ENCODE measurements at regions not wholly inside any gene's neighbourhood (a gene's known extent, or its start where the extent isn't known, plus 50 kb on each side); places are given as distances from the start of the nearest gene placed in this dataset.
"Not testable (repeated sequence)": the region's sequence is repeated elsewhere in the genome, so short reads cannot be mapped to it uniquely, and the experiment has no call there.

- peak; percentile 4 for DNase-seq (ENCODE audit: low read depth)
Observed at GRCh38 chr4:67332627-67333026, 212.7 kb downstream of the CENPC start.

GRCh38 chr4:67328393-67328792 lies 216.9 kb downstream of the CENPC start:
- no peak for DNase-seq (ENCODE audit: low read depth)

DNA sequence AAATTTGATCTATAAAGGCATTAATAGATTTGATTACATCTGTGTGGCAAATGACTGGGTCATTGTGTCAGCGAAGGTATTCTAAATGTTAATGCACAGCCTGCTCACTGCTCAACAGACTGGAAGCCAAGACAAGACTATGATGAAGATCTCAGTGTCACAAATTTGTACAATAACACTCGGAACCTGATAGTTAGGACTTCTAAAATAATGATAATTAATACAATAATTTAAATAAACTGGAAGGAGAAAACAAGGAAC lies 217.4 kb downstream of the CENPC start:
- DNase-seq (ENCODE audit: low read depth): no peak

- DNase-seq (ENCODE audit: low read depth): peak; percentile 48
Observed at GRCh38 chr4:67327245-67328017, 217.9 kb downstream of the CENPC start.

- DNase-seq (ENCODE audit: low read depth): no peak
Observed at GRCh38 chr4:67325791-67326190, 219.5 kb downstream of the CENPC start.

DNA sequence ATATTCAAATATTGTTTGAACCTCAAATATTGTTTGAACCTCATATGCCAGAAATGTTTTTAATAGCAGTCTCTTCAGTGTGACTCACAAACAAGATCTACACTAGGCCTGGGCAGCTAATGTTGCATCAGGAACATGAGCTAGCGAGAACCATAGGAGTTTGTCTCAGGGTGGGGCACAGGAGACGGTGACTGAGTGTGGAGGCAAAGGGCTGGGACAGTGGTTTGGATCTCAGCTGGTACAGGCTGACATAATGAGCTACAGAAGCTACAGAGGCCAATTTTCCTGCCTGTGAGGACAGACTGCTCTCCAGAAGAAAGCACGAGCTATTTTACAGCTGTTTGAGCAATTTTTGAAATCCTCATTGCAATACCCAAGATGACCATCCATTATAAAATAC lies 224.7 kb downstream of the CENPC start:
- DNase-seq (ENCODE audit: low read depth): no peak

DNA sequence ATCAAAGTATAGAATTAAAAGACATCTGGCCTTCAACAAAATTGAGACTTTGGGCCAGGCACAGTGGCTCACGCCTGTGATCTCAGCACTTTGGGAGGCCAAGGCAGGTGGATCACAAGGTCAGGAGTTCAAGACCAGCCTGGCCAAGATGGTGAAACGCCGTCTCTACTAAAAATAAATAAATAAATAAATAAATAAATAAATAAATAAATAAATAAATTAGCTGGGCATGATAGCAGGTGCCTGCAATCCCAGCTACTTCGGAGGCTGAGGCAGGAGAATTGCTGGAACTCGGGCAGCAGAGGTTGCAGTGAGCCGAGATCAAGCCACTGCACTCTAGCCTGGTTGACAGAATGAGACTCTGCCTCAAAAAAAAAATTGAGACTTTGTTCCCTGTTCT lies 225.7 kb downstream of the CENPC start:
- DNase-seq (ENCODE audit: low read depth): not testable (repeated sequence)

DNA sequence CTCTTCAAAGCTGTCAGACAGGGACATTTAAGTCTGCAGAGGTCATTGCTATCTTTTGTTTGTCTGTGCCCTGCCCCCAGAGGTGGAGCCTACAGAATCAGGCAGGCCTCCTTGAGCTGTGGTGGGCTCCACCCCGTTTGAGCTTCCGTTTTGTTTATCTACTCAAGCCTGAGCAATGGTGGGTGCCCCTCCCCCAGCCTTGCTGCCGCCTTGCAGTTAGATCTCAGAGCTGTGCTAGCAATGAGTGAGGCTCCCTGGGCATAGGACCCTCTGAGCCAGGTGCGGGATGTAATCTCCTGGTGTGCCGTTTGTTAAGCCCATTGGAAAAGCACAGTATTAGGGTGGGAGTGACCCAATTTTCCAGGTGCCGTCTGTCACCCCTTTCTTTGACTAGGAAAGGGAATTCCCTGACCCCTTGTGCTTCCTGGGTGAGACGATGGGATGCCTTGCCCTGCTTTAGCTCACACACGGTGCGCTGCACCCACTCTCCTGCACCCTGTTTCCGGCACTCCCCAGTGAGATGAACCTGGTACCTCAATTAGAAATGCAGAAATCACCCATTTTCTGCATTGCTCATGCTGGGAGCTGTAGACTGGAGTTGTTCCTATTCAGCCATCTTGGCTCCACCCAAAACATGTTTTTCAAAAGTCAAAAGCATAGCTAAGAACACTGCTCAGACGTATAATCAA lies 244.7 kb downstream of the CENPC start:
- not testable (repeated sequence) for DNase-seq (ENCODE audit: low read depth)

- DNase-seq (ENCODE audit: low read depth): no peak
Observed at GRCh38 chr4:67292636-67293035, 252.7 kb downstream of the CENPC start.

DNA sequence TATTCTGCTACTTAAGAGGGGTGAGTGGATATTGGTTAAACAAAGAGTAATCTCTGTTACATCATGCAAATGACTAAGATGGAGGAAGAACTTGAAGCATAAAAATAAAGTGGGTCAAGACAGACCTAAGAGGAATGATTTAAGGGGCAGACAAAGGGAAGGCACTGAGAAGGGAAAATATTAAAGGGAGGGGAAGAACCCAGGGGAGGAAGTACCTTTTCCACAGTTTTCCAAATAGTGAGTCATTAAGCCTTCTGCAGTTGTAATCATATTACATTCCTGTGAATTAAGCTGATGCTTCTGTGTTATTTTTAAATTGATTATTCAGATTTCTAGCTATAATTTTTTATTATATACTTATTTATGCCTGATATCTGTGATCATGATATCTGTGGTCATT lies 253.3 kb downstream of the CENPC start:
- DNase-seq (ENCODE audit: low read depth): peak; percentile 1

- DNase-seq (ENCODE audit: low read depth): peak; percentile 0
Observed at GRCh38 chr4:67291644-67292043, 253.7 kb downstream of the CENPC start.

DNA sequence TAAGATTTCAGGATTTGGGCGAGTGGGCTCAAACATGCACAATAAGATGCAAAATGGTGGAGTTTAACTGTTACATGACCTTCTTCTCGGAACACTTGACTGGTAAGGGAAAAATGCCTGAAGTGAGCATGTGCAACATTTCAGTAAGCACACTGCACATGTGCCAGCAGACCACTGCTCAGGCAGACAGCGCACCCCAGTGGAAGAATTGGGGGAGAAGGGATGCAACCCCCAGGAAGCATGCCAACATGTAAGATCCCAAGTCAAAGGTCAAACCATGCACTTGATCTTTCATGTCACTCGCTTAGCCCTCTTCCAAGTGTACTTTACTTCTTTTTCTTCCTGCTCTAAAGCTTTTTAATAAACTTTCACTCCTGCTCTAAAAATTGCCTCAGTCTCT lies 256.3 kb downstream of the CENPC start:
- DNase-seq (ENCODE audit: low read depth): peak; percentile 10

DNA sequence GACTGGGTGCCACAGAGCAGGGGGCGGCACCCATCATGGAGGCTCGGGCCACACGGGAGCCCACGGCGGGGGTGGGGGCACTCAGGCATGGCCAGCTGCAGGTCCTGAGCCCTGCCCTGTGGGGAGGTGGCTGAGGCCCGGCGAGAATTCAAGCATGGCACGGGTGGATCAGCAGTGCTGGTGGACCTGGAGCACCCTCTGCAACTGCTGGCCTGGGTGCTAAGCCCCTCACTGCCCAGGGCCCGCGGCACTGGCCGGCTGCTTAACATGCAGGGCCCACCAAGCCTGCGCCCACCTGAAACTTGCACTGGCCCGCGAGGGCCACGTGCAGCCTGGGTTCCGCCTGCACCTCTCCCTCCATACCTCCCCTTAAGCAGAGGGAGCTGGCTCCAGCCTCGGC lies 258.6 kb downstream of the CENPC start:
- no peak for DNase-seq (ENCODE audit: low read depth)

DNA sequence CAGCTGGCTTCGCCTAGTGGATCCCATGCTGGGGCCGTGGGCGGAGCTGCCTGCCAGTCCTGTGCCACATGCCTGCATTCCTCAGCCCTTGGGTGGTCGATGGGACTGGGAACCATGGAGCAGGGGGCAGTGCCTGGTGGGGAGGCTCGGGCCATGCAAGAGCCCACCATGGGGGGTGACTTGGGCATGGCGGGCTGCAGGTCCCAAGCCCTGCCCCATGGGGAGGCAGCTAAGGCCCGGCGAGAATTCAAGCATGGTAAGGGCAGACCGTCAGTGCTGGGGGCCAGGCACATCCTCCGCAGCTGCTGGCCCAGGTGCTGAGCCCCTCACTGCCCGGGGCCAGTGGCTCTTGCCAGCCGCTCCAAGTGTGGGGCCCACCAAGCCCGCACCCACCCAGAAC lies 262.6 kb downstream of the CENPC start:
- DNase-seq (ENCODE audit: low read depth): no peak

DNA sequence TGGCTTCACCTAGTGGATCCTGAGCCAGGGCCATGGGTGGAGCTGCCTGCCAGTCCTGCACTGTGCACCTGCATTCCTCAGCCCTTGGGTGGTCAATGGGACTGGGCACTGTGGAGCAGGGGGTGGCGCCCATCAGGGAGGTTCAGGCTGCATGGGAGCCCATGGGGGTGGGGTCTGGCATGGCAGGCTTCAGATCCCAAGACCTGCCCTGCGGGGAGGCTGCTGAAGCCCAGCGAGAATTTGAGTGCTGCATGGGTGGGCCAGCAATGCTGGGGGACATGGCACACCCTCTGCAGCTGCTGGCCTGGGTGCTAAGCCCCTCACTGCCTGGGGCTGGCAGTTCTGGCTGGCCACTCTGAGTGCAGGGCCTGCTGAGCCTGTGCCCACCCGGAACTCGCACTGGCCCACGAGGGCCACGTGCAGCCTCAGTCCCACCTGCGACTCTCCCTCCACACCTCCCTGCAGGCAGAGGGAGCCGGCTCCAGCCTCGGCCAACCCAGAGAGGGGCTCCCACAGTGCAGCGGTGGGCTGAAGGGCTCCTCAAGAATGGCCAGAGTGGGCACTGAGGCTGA lies 270.0 kb downstream of the CENPC start:
- no peak for DNase-seq (ENCODE audit: low read depth)

DNA sequence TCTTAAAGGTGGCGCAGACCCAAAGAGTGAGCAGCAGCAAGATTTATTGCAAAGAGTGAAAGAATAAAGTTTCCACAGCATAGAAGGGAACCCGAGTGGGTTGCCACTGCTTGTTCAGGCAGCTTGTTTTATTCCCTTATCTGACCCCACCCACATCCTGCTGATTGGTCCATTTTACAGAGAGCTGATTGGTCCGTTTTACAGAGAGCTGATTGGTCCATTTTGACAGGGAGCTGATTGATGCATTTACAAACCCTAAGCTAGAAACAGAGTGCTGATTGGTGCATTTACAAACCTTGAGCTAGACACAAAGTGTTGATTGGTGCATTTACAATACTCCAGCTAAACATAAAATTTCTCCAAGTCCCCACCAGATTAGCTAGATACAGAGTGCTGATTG lies 270.6 kb downstream of the CENPC start:
- not testable (repeated sequence) for DNase-seq (ENCODE audit: low read depth)

DNA sequence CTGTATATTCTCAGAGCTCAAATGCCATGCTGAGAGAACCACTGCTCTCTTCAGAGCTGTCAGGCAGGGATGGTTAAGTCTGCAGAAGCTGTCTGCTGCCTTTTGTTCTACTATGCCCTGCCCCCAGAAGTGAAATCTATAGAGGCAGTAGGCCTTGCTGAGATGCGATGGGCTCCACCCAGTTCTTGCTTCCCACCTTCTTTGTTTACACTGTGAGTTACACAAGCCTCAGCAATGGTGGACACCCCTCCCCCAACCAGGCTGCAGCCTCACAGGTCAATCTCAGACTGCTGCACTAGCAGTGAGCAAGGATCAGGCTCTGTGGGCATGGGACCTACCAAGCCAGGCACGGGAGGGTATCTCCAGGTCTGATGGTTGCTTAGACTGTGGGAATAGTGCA lies 271.6 kb downstream of the CENPC start:
- DNase-seq (ENCODE audit: low read depth): no peak

DNA sequence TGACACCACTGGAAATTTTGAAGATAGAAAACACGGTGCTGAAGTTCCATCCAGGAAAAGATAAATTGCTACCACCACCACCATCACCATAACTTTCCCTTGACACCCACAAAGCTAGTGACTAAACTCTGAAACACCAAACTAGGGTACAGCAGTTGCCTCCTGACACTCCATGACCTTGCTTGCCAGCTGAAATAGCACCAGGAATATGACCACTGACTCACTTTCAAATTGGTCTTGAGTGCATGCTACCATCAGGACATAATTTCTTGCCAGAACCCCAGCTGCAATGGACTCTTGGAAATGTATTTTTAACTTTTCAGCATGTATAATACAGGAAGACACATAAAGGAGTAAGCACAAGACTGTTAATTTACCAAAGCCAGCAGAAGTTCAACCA lies 283.3 kb downstream of the CENPC start:
- DNase-seq (ENCODE audit: low read depth): no peak

DNA sequence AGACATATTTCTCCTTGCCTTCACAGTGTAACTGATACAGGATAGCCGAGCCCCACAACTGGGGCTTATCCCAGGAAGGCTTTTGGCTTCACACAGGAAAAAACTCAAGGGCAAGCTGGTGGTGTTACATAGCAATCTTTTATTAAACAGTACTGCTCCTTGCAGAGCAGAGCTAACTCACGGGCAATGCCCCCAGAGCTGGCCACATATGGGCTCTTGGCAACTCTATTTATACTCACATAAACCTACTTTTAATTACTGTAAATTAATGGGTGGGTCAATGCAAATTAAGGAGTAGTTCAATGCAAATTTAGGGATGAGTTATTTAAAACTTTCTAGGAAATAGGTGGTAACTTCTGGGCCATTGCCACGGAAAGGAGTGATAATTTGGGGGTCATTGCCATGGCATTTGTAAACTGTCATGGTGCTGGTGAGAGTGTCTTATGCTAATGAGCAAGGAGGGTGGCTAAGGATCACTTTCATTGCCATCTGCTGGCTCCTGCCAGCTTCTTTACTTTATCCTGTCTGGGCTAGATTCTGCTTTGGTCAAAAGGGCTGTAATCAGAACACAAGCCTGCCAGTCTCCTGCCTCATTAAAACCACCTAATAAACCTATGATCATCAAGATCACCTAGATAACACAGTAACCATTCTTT lies 288.8 kb downstream of the CENPC start:
- DNase-seq (ENCODE audit: low read depth): no peak

GRCh38 chr4:67250131-67250896 lies 295.0 kb downstream of the CENPC start:
- peak; percentile 4 for DNase-seq (ENCODE audit: low read depth)

- DNase-seq (ENCODE audit: low read depth): no peak
Observed at GRCh38 chr4:67236788-67237187, 308.5 kb downstream of the CENPC start.

DNA sequence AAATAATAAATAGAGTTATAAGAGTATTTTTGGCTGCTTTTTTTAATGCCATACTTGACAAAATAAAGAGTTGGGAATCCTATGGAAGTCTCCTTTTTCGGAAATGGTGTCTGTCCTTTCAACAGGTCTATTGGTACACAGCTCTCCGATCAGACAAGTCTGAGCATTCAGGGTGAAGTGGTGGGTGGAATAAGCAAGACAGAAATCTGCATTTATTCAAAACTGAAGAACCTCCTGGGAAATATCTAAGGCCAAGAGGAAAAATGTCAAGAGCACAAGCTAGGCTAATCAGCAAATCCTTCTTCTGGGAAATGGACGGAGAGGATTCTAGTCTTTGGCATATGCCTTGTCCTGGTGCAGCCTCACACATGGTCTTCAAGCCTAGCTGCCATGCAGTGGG lies 309.0 kb downstream of the CENPC start:
- no peak for DNase-seq (ENCODE audit: low read depth)
